Motor neuron (in vitro differentiated cells): ENCODE measurements at regions not wholly inside any gene's neighbourhood (a gene's known extent, or its start where the extent isn't known, plus 50 kb on each side); places are given as distances from the start of the nearest gene placed in this dataset.

Experiments used
- ATAC-seq, 8 experiments: fragments of 200-7000 bp; cut with Tn5 transposase; replicated peaks in 6 of 8; 2 replicates each; pipeline ENCODE4 v1.8.0; 2021; ENCODE audit warnings: mild to moderate bottlenecking in 8 of 8, moderate library complexity in 8 of 8
- H3K27ac ChIP-seq, 2 donors: fragments of 250-450 bp; sonication (Bioruptor Pico); 2 replicates each; pipeline ENCODE4 v1.9.0; 2021; ENCODE audit warnings: antibody characterized with exemption in 2 of 2, mild to moderate bottlenecking in 2 of 2, moderate library complexity in 1 of 2
- H3K4me1 ChIP-seq, 2 donors: fragments of 250-450 bp; sonication (Bioruptor Pico); replicated peaks in 1 of 2; 2 replicates each; pipeline ENCODE4 v1.6.1; 2021; ENCODE audit warnings: antibody characterized with exemption in 2 of 2, mild to moderate bottlenecking in 2 of 2, moderate library complexity in 1 of 2
- H3K4me3 ChIP-seq, 5 donors: fragments of 250-450 bp; sonication (Bioruptor Pico); 2 replicates each; pipeline ENCODE4 v1.9.0; 2021; ENCODE audit warnings: antibody characterized with exemption in 5 of 5, mild to moderate bottlenecking in 5 of 5, moderate library complexity in 4 of 5
- WGBS, 10 experiments: fragments of 450-650 bp; shearing (Covaris generic); methylation state at CpG; one replicate each; pipeline ENCODE4 v1.0.0; 2022; 5-methylcytosine and 5-hydroxymethylcytosine counted together
- in situ Hi-C, 9 experiments: fragments of 400-800 bp; cut with MboI; loops; one replicate each; pipeline ENCODE4 v1.15.0; 2021; ENCODE audit warnings: low sequenced_read_pairs in 9 of 9, low pct_unique_long_range_greater_than_20kb in 2 of 9; ENCODE audit not compliant: unreplicated experiment in 9 of 9

DNA sequence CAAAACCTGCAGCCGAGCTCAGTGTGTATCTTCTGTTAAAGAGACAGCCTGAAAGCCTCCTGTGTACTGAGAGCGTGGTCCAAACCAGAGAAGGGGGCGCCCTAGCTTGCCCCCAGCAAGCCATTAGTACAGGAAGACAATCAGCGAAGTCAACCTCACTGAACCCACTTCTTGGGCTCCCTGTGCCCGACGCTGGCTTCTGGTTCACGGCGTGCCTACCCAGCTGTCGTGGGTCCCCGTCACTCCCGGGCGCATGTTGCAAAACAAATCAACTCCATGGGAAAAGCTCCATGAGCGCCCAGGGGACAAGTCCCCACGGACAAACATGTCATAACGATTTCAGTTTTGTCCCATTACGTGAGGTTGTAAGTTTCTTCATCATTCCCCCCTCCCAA lies 326.9 kb downstream of the SH3GL2 start:
- ATAC-seq = peak in 3 of 8 experiments; percentile 6 to 28 (median 22)
- WGBS, 10 experiments = 0 to 4% (median 0%) methylated on average over 1 to 5 of the region's 16 CpGs; no CpG with 5 or more reads in 2 of the 10 experiments
- in situ Hi-C loops = no loop called here

DNA sequence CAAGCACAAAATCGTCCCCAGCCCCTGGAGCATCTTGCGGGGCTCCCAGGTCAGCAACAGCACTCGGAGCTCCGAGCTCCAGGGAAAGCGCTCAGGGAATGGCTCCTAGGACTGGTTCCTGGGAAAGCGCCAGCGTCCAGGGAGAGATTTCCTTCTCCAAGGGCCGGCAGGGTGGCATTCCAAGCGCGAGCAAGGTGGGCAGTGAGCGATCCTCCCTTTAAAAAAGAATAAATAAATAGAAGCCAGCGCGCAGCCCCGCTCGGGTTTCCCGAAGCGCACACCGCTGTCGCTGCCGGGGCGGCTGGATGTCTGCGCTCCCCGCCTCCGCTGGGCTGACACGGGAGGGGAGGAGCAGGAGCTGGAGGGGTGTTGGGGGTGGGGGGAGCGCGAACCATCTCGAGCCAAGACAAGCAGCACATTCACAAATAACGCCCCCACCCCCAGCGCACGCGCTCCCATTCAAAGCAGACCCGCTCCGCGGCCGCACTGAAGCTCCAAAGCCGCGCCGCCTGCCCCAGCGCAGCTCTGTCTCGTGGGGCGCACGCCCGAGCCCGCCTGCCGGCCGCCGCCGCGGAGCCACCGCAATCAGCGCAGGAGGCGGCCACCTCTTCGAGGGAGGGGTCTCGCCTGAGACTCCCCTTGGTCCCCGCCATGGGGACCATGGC lies 327.4 kb downstream of the SH3GL2 start:
- 0 to 20% (median 14%) methylated on average over 1 to 5 of the region's 56 CpGs; no CpG with 5 or more reads in 7 of the 10 experiments for WGBS, 10 experiments
- no peak overlapping the region for H3K27ac ChIP-seq

More for the DNA sequence above, 326.9 kb downstream of the SH3GL2 start:
- H3K4me3 ChIP-seq = peak overlapping the region; percentile 30 to 42 (median 36)
- peaks cover 0 to 4% of the 10 kb centered on the region in 2 donors for H3K4me1 ChIP-seq
- H3K27ac ChIP-seq = no peak overlapping the region

GRCh38 chr9:17906841-17907778 lies 328.2 kb downstream of the SH3GL2 start:
- H3K4me3 ChIP-seq = peak overlapping the region; percentile 30 to 42 (median 36)
- in situ Hi-C loops = no loop called here
- peak; percentile 36 to 75 (median 58) for ATAC-seq
- H3K4me1 ChIP-seq = peaks cover 0 to 4% of the 10 kb centered on the region in 2 donors
- WGBS, 10 experiments = 0 to 81% (median 6%) methylated on average over 1 to 9 of the region's 58 CpGs; no CpG with 5 or more reads in 2 of the 10 experiments
- H3K27ac ChIP-seq = no peak overlapping the region

More for the DNA sequence above, 327.4 kb downstream of the SH3GL2 start:
- peak; percentile 75 to 88 (median 80) for ATAC-seq
- Histone ChIP-seq H3K4me3 (peak overlapping the region; percentile 30 to 42 (median 36)), H3K4me1 (peaks cover 0 to 4% of the 10 kb centered on the region in 2 donors)
- in situ Hi-C loops = no loop called here

- ATAC-seq = no peak
- H3K4me3 ChIP-seq = no peak overlapping the region
- H3K27ac ChIP-seq = no peak overlapping the region
- 41 to 88% (median 77%) methylated on average over 3 to 12 of the region's 13 CpGs; no CpG with 5 or more reads in 2 of the 10 experiments for whole genome bisulfite sequencing, 10 experiments
- in situ Hi-C loops = no loop called here
- H3K4me1 ChIP-seq = peaks cover 0 to 4% of the 10 kb centered on the region in 2 donors
Observed at GRCh38 chr9:17907779-17908508, 329.1 kb downstream of the SH3GL2 start.

DNA sequence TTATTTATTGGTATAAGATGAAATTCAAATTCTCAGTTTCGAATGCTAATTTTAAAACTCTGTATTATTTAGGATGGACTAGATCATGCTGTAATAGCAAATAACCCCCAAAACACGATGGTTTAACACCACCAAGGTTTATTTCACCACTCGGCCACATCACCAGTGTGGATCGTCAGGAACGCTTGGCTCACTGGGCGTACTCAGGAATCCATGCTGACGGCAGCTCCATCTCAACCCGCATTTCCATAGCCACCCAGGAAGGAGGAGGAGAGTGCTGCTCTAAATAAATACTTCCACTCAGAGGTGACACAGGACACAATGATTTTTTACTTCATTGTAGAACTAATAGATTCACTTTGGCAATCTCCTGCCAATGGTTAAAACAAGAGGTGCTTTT lies 347.4 kb downstream of the SH3GL2 start:
- 0 to 100% (median 67%) methylated on average over 1 to 8 of the region's 8 CpGs; no CpG with 5 or more reads in 1 of the 10 experiments for WGBS, 10 experiments
- no peak for ATAC-seq
- no peak overlapping the region for H3K4me3 ChIP-seq
- peaks cover 0 to 2% of the 10 kb centered on the region in 2 donors for H3K4me1 ChIP-seq
- in situ Hi-C loops = no loop called here
- no peak overlapping the region for H3K27ac ChIP-seq

DNA sequence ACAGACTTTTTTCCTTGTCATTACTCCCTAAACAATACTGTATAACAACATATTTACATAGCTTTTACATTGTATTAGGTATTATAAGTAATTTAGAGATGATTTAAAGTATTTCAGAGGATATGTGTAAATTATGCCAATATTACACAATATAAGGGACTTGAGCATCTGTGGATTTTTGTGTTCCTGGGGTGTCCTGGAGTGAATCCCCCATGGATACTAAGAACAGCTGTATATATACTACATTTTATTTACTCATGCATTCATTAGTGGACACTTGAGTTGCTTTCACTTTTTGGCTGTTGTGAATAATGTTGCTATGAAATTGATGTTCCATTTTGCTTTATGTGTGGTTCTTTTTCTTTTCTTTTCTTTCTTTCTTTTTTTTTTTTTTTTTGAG lies 348.8 kb downstream of the SH3GL2 start:
- in situ Hi-C loops = no loop called here
- Histone ChIP-seq H3K4me1 (peaks cover 0 to 2% of the 10 kb centered on the region in 2 donors), H3K4me3 (no peak overlapping the region), H3K27ac (no peak overlapping the region)
- ATAC-seq = no peak

DNA sequence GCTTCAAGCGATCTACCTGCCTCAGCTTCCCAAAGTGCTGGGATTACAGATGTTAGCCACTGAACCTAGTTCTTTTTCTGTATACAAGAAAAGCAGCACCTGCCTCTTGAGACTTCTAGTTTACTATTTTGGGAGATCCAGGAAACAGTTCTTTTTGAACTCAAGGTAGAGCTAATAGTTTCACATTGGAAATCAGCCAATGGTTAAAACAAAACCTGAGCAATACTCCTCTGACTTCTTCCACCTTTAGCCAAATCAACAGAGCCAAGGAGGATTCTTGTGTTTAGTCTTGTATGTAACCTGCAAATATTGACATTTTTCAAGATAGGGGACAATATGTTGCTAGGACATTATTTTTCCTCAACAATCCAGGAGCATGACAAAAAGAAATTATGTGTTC lies 349.4 kb downstream of the SH3GL2 start:
- Histone ChIP-seq H3K27ac (no peak overlapping the region), H3K4me1 (peaks cover 0 to 2% of the 10 kb centered on the region in 2 donors), H3K4me3 (no peak overlapping the region)
- 20 to 100% (median 80%) methylated on average over 1 of the region's 1 CpG; no CpG with 5 or more reads in 5 of the 10 experiments for WGBS, 10 experiments
- no peak for ATAC-seq
- in situ Hi-C loops = no loop called here

GRCh38 chr9:17928768-17929167 lies 349.9 kb downstream of the SH3GL2 start:
- WGBS, 10 experiments = 0 to 88% (median 61%) methylated on average over 1 to 2 of the region's 2 CpGs; no CpG with 5 or more reads in 2 of the 10 experiments
- no peak for ATAC-seq
- in situ Hi-C loops = no loop called here
- Histone ChIP-seq H3K4me3 (no peak overlapping the region), H3K27ac (no peak overlapping the region), H3K4me1 (peaks cover 0 to 2% of the 10 kb centered on the region in 2 donors)

DNA sequence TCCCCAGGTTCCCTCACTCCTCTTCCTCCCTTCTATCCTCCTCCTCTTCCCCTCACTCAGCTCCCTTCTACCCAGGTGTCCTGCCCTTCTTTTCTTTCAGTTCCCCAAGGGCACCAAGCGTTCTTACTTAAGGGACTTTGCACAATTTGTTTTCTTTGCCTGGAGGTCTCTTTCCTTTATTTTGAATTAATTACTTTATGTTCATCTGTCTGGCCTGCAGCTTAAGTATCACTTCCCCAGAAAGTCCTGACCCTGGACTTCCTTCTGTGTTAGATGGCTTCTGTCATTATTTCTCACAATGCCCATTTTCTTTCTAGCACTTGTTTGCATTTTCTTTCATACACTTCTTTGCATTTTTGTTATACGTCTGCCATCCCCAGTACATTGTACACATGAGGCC lies 350.6 kb downstream of the SH3GL2 start:
- peaks cover 0 to 2% of the 10 kb centered on the region in 2 donors for H3K4me1 ChIP-seq
- no peak overlapping the region for H3K4me3 ChIP-seq
- ATAC-seq = no peak
- 41 to 88% (median 57%) methylated on average over 1 to 2 of the region's 2 CpGs; no CpG with 5 or more reads in 1 of the 10 experiments for WGBS, 10 experiments
- no peak overlapping the region for H3K27ac ChIP-seq
- in situ Hi-C loops = no loop called here

DNA sequence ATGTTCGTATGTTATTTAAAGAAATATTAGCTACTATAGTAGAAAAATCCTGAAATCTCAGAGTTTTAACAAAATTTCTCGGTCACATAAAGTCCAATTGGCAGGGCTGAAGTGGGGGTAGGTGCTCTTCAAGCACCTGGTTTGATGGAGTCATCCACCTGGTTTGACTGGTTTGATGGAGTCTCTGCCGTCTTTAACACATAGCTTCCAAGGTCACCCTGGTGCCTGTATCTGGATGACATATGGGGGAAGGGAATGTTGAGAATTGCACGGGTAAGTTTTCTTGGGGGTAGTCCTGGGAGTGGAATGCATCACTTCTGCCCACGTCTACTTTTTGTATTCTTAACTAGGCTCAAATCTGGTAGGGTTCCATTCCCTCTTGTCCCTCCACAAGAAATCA lies 351.2 kb downstream of the SH3GL2 start:
- ATAC-seq = no peak
- 0 to 100% (median 61%) methylated on average over 1 to 5 of the region's 5 CpGs; no CpG with 5 or more reads in 2 of the 10 experiments for WGBS, 10 experiments
- in situ Hi-C loops = no loop called here
- Histone ChIP-seq H3K4me1 (peaks cover 0 to 2% of the 10 kb centered on the region in 2 donors), H3K27ac (no peak overlapping the region), H3K4me3 (no peak overlapping the region)

GRCh38 chr9:17936365-17936764 lies 357.5 kb downstream of the SH3GL2 start:
- WGBS, 10 experiments = 17 to 100% (median 83%) methylated on average over 1 to 6 of the region's 7 CpGs; no CpG with 5 or more reads in 2 of the 10 experiments
- no peak for ATAC-seq
- no peak overlapping the region for H3K27ac ChIP-seq
- H3K4me3 ChIP-seq = no peak overlapping the region
- in situ Hi-C loops = no loop called here
- H3K4me1 ChIP-seq = no peaks in the 10 kb centered on the region

- Histone ChIP-seq H3K4me1 (no peaks in the 10 kb centered on the region), H3K4me3 (no peak overlapping the region)
- in situ Hi-C loops = no loop called here
Observed at GRCh38 chr9:17938035-17938655, 359.3 kb downstream of the SH3GL2 start.

More at GRCh38 chr9:17938035-17938655, 359.3 kb downstream of the SH3GL2 start:
- 6 to 84% (median 53%) methylated on average over 1 to 8 of the region's 8 CpGs for WGBS, 10 experiments
- peak in 2 of 8 experiments; percentile 88 to 91 for ATAC-seq
- no peak overlapping the region for H3K27ac ChIP-seq
